DND-41 (cell line): ENCODE measurements at regions not wholly inside any gene's neighbourhood (a gene's known extent, or its start where the extent isn't known, plus 50 kb on each side); places are given as distances from the start of the nearest gene placed in this dataset.

Experiments used
- ATAC-seq: fragments of 200-7000 bp; cut with Tn5 transposase; 3 replicates; pipeline ENCODE4 v1.9.1; 2021; ENCODE audit warnings: low read depth; ENCODE audit not compliant: insufficient read depth
- DNase-seq: peaks from one replicate; pipeline ENCODE4 v3.0.0-alpha.2; 2020
- H2AFZ ChIP-seq: 2 replicates; pipeline ENCODE4 v1.6.0; 2012; ENCODE audit warnings: low read depth, low read length
- H3K27ac ChIP-seq: 2 replicates; pipeline ENCODE4 v1.5.1; 2012; ENCODE audit warnings: low read length, inconsistent platforms
- H3K27me3 ChIP-seq: fragments of 200-600 bp; sonication (generic); 2 replicates; pipeline ENCODE4 v1.6.0; 2012; ENCODE audit warnings: low read length, mild to moderate bottlenecking, inconsistent platforms; ENCODE audit not compliant: insufficient read depth, poor library complexity
- H3K36me3 ChIP-seq: 2 replicates; pipeline ENCODE4 v1.5.1; 2012; ENCODE audit warnings: low read length, inconsistent platforms; ENCODE audit not compliant: insufficient read depth
- H3K4me1 ChIP-seq: 2 replicates; pipeline ENCODE4 v1.5.1; 2012; ENCODE audit warnings: mild to moderate bottlenecking, low read length; ENCODE audit not compliant: insufficient read depth
- H3K4me2 ChIP-seq: 2 replicates; pipeline ENCODE4 v1.6.0; 2012; ENCODE audit warnings: mild to moderate bottlenecking, moderate library complexity, low read length, inconsistent platforms; ENCODE audit not compliant: insufficient read depth
- H3K4me3 ChIP-seq, 2 experiments: fragments of 200-600 bp in 1 of 2; shearing (Covaris generic) in 1 of 2; 2 replicates each; pipeline ENCODE4 v1.5.1; 2012 to 2016; ENCODE audit warnings: inconsistent platforms in 2 of 2, low read length in 2 of 2, mild to moderate bottlenecking in 2 of 2, low read depth in 1 of 2, moderate library complexity in 1 of 2
- H3K79me2 ChIP-seq: 2 replicates; pipeline ENCODE4 v1.6.0; 2012; ENCODE audit warnings: low read length, inconsistent platforms; ENCODE audit not compliant: insufficient read depth
- H3K9ac ChIP-seq: 2 replicates; pipeline ENCODE4 v1.6.0; 2012; ENCODE audit warnings: low read depth, mild to moderate bottlenecking, inconsistent platforms, low read length, moderate library complexity
- H3K9me3 ChIP-seq: 2 replicates; pipeline ENCODE4 v1.5.1; 2012; ENCODE audit warnings: low read length, moderate library complexity, mild to moderate bottlenecking, inconsistent platforms; ENCODE audit not compliant: insufficient read depth, severe bottlenecking
- H4K20me1 ChIP-seq: 2 replicates; pipeline ENCODE4 v1.6.0; 2012; ENCODE audit warnings: low read length; ENCODE audit not compliant: insufficient read depth
- EZH2 ChIP-seq: IDR thresholded peaks from 3 replicates; pipeline ENCODE4 v1.6.1; 2012; ENCODE audit warnings: borderline replicate concordance, low read depth, mild to moderate bottlenecking, moderate library complexity, low read length, inconsistent platforms; ENCODE audit not compliant: severe bottlenecking
- TF ChIP-seq, protein P1 (sequence below): IDR thresholded peaks from 2 replicates; pipeline ENCODE4 v1.5.1; 2012; ENCODE audit warnings: borderline replicate concordance, low read length, moderate library complexity, mild to moderate bottlenecking; ENCODE audit not compliant: poor library complexity, severe bottlenecking; ENCODE audit errors: extremely low read depth

DNA sequence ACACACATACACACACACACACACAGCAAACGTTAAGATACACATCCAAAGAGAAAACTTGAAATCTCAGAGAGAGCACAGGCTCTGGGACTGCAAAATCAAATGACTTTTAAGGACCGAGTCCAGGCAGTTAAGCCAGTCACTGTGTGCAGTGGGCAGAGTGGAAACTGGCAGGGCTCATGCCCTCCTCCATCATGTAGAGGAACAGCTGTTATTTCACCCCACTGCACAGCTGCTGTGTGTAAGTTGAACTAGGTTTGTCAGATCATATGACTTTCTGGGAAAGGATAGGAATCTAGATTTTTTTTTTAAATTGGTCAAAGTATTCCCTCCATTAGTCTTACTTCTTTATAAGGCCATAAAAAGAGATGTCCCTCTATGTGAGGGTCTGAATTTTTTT is 1002.1 kb downstream of the UQCRFS1 start:
- Histone ChIP-seq H3K9ac (no peak overlapping the region), H4K20me1 (no peaks in the 10 kb centered on the region), H3K27me3 (peaks cover 10% of the 10 kb centered on the region), H3K9me3 (no peaks in the 10 kb centered on the region), H3K36me3 (no peaks in the 10 kb centered on the region), H2AFZ (no peak overlapping the region), H3K79me2 (no peaks in the 10 kb centered on the region), H3K27ac (no peak overlapping the region), H3K4me2 (no peak overlapping the region), H3K4me1 (peaks cover 7% of the 10 kb centered on the region), H3K4me3 (no peak overlapping the region)
- TF ChIP-seq, protein P1, sequence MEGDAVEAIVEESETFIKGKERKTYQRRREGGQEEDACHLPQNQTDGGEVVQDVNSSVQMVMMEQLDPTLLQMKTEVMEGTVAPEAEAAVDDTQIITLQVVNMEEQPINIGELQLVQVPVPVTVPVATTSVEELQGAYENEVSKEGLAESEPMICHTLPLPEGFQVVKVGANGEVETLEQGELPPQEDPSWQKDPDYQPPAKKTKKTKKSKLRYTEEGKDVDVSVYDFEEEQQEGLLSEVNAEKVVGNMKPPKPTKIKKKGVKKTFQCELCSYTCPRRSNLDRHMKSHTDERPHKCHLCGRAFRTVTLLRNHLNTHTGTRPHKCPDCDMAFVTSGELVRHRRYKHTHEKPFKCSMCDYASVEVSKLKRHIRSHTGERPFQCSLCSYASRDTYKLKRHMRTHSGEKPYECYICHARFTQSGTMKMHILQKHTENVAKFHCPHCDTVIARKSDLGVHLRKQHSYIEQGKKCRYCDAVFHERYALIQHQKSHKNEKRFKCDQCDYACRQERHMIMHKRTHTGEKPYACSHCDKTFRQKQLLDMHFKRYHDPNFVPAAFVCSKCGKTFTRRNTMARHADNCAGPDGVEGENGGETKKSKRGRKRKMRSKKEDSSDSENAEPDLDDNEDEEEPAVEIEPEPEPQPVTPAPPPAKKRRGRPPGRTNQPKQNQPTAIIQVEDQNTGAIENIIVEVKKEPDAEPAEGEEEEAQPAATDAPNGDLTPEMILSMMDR, result no peak
- TF ChIP-seq EZH2, result no peak
- DNase-seq, result no peak
- ATAC-seq, result no peak

- no peak overlapping the region for H3K9ac ChIP-seq
- peaks cover 4% of the 10 kb centered on the region for H3K27me3 ChIP-seq
- H3K4me1 ChIP-seq, result peaks cover 7% of the 10 kb centered on the region
- ATAC-seq (peak; percentile 44; the same call in 2 of the 3 replicates), DNase-seq (peak; percentile 17)
- no peak overlapping the region for H3K4me3 ChIP-seq
- no peak overlapping the region for H3K4me2 ChIP-seq
- no peaks in the 10 kb centered on the region for H4K20me1 ChIP-seq
- no peaks in the 10 kb centered on the region for H3K9me3 ChIP-seq
- no peaks in the 10 kb centered on the region for H3K36me3 ChIP-seq
- H3K79me2 ChIP-seq, result no peaks in the 10 kb centered on the region
- TF ChIP-seq EZH2, result no peak
- TF ChIP-seq, protein P1, result no peak
- no peak overlapping the region for H2AFZ ChIP-seq
- no peak overlapping the region for H3K27ac ChIP-seq
Observed at GRCh38 chr19:28208745-28209144, 1004.2 kb downstream of the UQCRFS1 start.

- Histone ChIP-seq H2AFZ (no peak overlapping the region), H4K20me1 (no peaks in the 10 kb centered on the region), H3K9ac (no peak overlapping the region), H3K4me3 (no peak overlapping the region), H3K27ac (no peak overlapping the region), H3K27me3 (peaks cover 3% of the 10 kb centered on the region), H3K9me3 (no peaks in the 10 kb centered on the region), H3K36me3 (no peaks in the 10 kb centered on the region), H3K4me2 (no peak overlapping the region), H3K4me1 (peaks cover 7% of the 10 kb centered on the region), H3K79me2 (no peaks in the 10 kb centered on the region)
- DNase-seq (no peak), ATAC-seq (no peak)
- TF ChIP-seq, protein P1, result no peak
- no peak for TF ChIP-seq EZH2
Observed at GRCh38 chr19:28207244-28207643, 1005.7 kb downstream of the UQCRFS1 start.

DNA sequence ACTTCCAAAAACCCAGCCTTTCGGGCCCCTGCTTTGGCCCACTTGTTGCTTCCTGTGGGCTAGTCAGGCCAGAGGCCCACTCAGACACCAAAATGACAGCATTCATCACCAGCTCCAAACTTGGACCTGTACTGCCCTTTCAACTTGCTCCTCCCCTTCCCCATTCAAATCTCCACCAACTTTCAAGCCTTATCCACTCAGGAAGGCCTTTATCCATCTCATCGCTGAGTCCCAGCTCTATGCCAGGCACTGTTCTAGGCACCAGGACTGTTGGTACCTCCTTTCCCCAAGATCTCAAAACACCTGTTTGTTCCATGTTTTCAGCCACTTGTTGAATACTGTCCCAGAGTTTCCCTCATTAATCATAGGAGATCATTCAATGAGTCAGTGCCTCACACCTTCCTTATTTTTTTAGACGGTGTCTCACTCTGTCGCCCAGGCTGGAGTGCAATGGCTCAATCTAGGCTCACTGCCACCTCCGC is 1011.4 kb downstream of the UQCRFS1 start:
- TF ChIP-seq, protein P1, result no peak
- no peak for TF ChIP-seq EZH2
- ATAC-seq, result no peak
- no peak overlapping the region for H3K27ac ChIP-seq

More for the DNA sequence above, 1011.4 kb downstream of the UQCRFS1 start:
- Histone ChIP-seq H3K79me2 (no peaks in the 10 kb centered on the region), H3K9me3 (no peaks in the 10 kb centered on the region), H3K4me2 (no peak overlapping the region), H3K36me3 (no peaks in the 10 kb centered on the region), H3K4me1 (no peaks in the 10 kb centered on the region), H4K20me1 (no peaks in the 10 kb centered on the region), H2AFZ (no peak overlapping the region), H3K9ac (no peak overlapping the region), H3K27me3 (no peaks in the 10 kb centered on the region), H3K4me3 (no peak overlapping the region)
- no peak for DNase-seq
